ENCODE measurements at regions not wholly inside any gene's neighbourhood (a gene's known extent, or its start where the extent isn't known, plus 50 kb on each side); places are given as distances from the start of the nearest gene placed in this dataset.

- DNase-seq (ENCODE audit: low read depth in 2 of 2), result no peak
Observed at GRCh38 chr2:172358691-172359556, 68.5 kb upstream of the ITGA6 start.

GRCh38 chr2:172361360-172361759, 66.0 kb upstream of the ITGA6 start:
- DNase-seq (ENCODE audit: low read depth in 2 of 2), result no peak

- DNase-seq (ENCODE audit: low read depth in 2 of 2), result no peak
Observed at GRCh38 chr2:172361840-172362239, 65.5 kb upstream of the ITGA6 start.

GRCh38 chr2:172364261-172364660, 63.1 kb upstream of the ITGA6 start:
- DNase-seq (ENCODE audit: low read depth in 2 of 2), result no peak

GRCh38 chr2:172366596-172367150, 60.7 kb upstream of the ITGA6 start:
- no peak for DNase-seq (ENCODE audit: low read depth in 2 of 2)

- no peak for DNase-seq (ENCODE audit: low read depth in 2 of 2)
Observed at GRCh38 chr2:172370821-172371455, 56.4 kb upstream of the ITGA6 start.

- DNase-seq (ENCODE audit: low read depth in 2 of 2), result no peak
Observed at GRCh38 chr2:172372436-172372835, 55.0 kb upstream of the ITGA6 start.

- DNase-seq (ENCODE audit: low read depth in 2 of 2), result no peak
Observed at GRCh38 chr2:172373076-172373475, 54.3 kb upstream of the ITGA6 start.

GRCh38 chr2:172373766-172374165, 53.6 kb upstream of the ITGA6 start:
- no peak for DNase-seq (ENCODE audit: low read depth in 2 of 2)

GRCh38 chr2:172374318-172375240, 52.8 kb upstream of the ITGA6 start:
- no peak for DNase-seq (ENCODE audit: low read depth in 2 of 2)

GRCh38 chr2:172375251-172375650, 52.1 kb upstream of the ITGA6 start:
- DNase-seq (ENCODE audit: low read depth in 2 of 2), result no peak

- DNase-seq (ENCODE audit: low read depth in 2 of 2), result no peak
Observed at GRCh38 chr2:172376016-172376415, 51.4 kb upstream of the ITGA6 start.

GRCh38 chr2:172376505-172377125, 50.8 kb upstream of the ITGA6 start:
- no peak for DNase-seq (ENCODE audit: low read depth in 2 of 2)

- no peak for DNase-seq (ENCODE audit: low read depth in 2 of 2)
Observed at GRCh38 chr2:172377408-172377807, 50.0 kb upstream of the ITGA6 start.
